GM12878 (cell line): ENCODE measurements at regions not wholly inside any gene's neighbourhood (a gene's known extent, or its start where the extent isn't known, plus 50 kb on each side); places are given as distances from the start of the nearest gene placed in this dataset.
"Not testable (repeated sequence)": the region's sequence is repeated elsewhere in the genome, so short reads cannot be mapped to it uniquely, and the experiment has no call there.

Source experiments
- ATAC-seq: fragments of 200-7000 bp; cut with Tn5 transposase; 3 replicates; pipeline ENCODE4 v1.9.1; 2020; ENCODE audit warnings: mild to moderate bottlenecking, moderate library complexity
- BruUV-seq: library from RNA; stranded (reverse); fragments of 400-500 nt; replicated peaks from 2 replicates; lab custom pipeline; 2021; lab: Mats Ljungman, UMichigan
- CTCF ChIA-PET: fragments of 300-600 bp; sonication (Branson Sonifier 250); formaldehyde crosslinking; extraction: SDS; loops from one replicate; lab custom pipeline; 2021; ENCODE audit warnings: inconsistent platforms; lab: Yijun Ruan, JAX
- POLR2A ChIA-PET: fragments of 350-600 bp; formaldehyde crosslinking; extraction: SDS; loops from one replicate; lab custom pipeline; 2021; ENCODE audit warnings: inconsistent platforms; lab: Charles Lee
- RAD21 ChIA-PET: fragments of 300-600 bp; sonication (Branson Sonifier 250); formaldehyde crosslinking; loops from one replicate; lab custom pipeline; 2023; ENCODE audit warnings: antibody characterized with exemption; ENCODE audit not compliant: unreplicated experiment; lab: Charles Lee
- SMC1A ChIA-PET: fragments of 300-600 bp; sonication (Branson Sonifier 250); formaldehyde crosslinking; loops from one replicate; lab custom pipeline; 2023; ENCODE audit not compliant: unreplicated experiment, uncharacterized antibody; lab: Charles Lee
- DNase-seq: peaks from one replicate; pipeline ENCODE4 v3.0.0-alpha.2; 2011; ENCODE audit warnings: low read depth, low spot score
- FAIRE-seq: peaks from 3 replicates; lab custom pipeline; 2011; peaks lifted over from hg19 to GRCh38; lab: Jason Lieb, UNC
- H2AFZ ChIP-seq: 2 replicates; pipeline ENCODE4 v1.6.0; 2011; ENCODE audit warnings: low read depth, low read length, control low read depth; ENCODE audit not compliant: control insufficient read depth
- H3K27ac ChIP-seq: 2 replicates; pipeline ENCODE4 v1.5.1; 2011; ENCODE audit warnings: control low read depth; ENCODE audit not compliant: control insufficient read depth, insufficient read depth
- H3K27me3 ChIP-seq, 2 experiments: replicated peaks in 1 of 2; 2 replicates each; pipeline versions ENCODE4 v1.6.0 to v1.6.1; 2011; ENCODE audit warnings: low read length in 1 of 2; ENCODE audit not compliant: control insufficient read depth in 2 of 2, insufficient read depth in 2 of 2
- H3K36me3 ChIP-seq, 2 experiments: 2 replicates each; pipeline ENCODE4 v1.5.1; 2011; ENCODE audit warnings: low read length in 1 of 2; ENCODE audit not compliant: control insufficient read depth in 2 of 2, insufficient read depth in 2 of 2
- H3K4me1 ChIP-seq: 2 replicates; pipeline ENCODE4 v1.6.1; 2011; ENCODE audit warnings: mild to moderate bottlenecking, low read length, moderate library complexity, mixed read lengths; ENCODE audit not compliant: control insufficient read depth, insufficient read depth
- H3K4me2 ChIP-seq: 2 replicates; pipeline ENCODE4 v1.6.0; 2011; ENCODE audit warnings: control low read depth; ENCODE audit not compliant: control insufficient read depth, insufficient read depth
- H3K4me3 ChIP-seq: fragments of 200-600 bp; sonication (generic); 2 replicates; pipeline ENCODE4 v1.5.1; 2016
- H3K79me2 ChIP-seq: 2 replicates; pipeline ENCODE4 v1.6.0; 2011; ENCODE audit warnings: low read length; ENCODE audit not compliant: control insufficient read depth, insufficient read depth
- H3K9ac ChIP-seq: 2 replicates; pipeline ENCODE4 v1.8.0; 2011; ENCODE audit warnings: low read length, control low read depth, mixed read lengths; ENCODE audit not compliant: control insufficient read depth, insufficient read depth
- H3K9me3 ChIP-seq: replicated peaks from 3 replicates; pipeline ENCODE4 v1.5.1; 2011; ENCODE audit warnings: mild to moderate bottlenecking, low read length; ENCODE audit not compliant: control insufficient read depth, insufficient read depth
- H4K20me1 ChIP-seq: 2 replicates; pipeline ENCODE4 v1.6.0; 2011; ENCODE audit not compliant: control insufficient read depth, insufficient read depth
- WGBS: methylation state at CpG from one replicate; pipeline ENCODE4 v1.1.6; 2016; ENCODE audit warnings: low lambda C conversion rate; ENCODE audit not compliant: insufficient replicate concordance, insufficient coverage; ENCODE audit errors: missing lambda C conversion rate; 5-methylcytosine and 5-hydroxymethylcytosine counted together
- in situ Hi-C: fragments of 300-500 bp; cut with MboI; formaldehyde crosslinking; loops from 9 replicates; pipeline ENCODE4 v1.14.3; 2018; ENCODE audit warnings: mixed read lengths
- intact Hi-C: fragments of 100-400 bp; cut with micrococcal nuclease; formaldehyde crosslinking; loops from one replicate; pipeline ENCODE4 v1.14.2; 2022; ENCODE audit not compliant: unreplicated experiment

- H3K4me1 ChIP-seq, BruUV-seq, intact Hi-C loops, H2AFZ ChIP-seq, H3K36me3 ChIP-seq, RAD21 ChIA-PET, H3K9ac ChIP-seq, FAIRE-seq, POLR2A ChIA-PET, in situ Hi-C loops, H3K27ac ChIP-seq, H3K27me3 ChIP-seq, ATAC-seq, CTCF ChIA-PET, H3K9me3 ChIP-seq, H3K4me3 ChIP-seq, H3K4me2 ChIP-seq, H3K79me2 ChIP-seq, DNase-seq, H4K20me1 ChIP-seq, SMC1A ChIA-PET: not testable (repeated sequence)
- WGBS, result no CpG with 5 or more reads among the region's 2 CpGs
Measured at GRCh38 chr21:7752611-7753010, 2768.8 kb upstream of the TPTE start.

GRCh38 chr21:7753380-7753877 lies 2768.0 kb upstream of the TPTE start:
- DNase-seq, H3K4me3 ChIP-seq, SMC1A ChIA-PET, RAD21 ChIA-PET, H3K9me3 ChIP-seq, H3K79me2 ChIP-seq, H4K20me1 ChIP-seq, H3K4me1 ChIP-seq, H3K27ac ChIP-seq, CTCF ChIA-PET, in situ Hi-C loops, H3K4me2 ChIP-seq, FAIRE-seq, BruUV-seq, H3K36me3 ChIP-seq, intact Hi-C loops, POLR2A ChIA-PET, H2AFZ ChIP-seq, H3K9ac ChIP-seq, H3K27me3 ChIP-seq: not testable (repeated sequence)
- peak; percentile 98 for ATAC-seq
- 0% methylated on average over 3 of the region's 11 CpGs for WGBS

GRCh38 chr21:7769985-7770384 lies 2751.4 kb upstream of the TPTE start:
- WGBS, result no CpG with 5 or more reads among the region's 5 CpGs
- intact Hi-C loops, H2AFZ ChIP-seq, H3K9me3 ChIP-seq, H3K36me3 ChIP-seq, RAD21 ChIA-PET, CTCF ChIA-PET, SMC1A ChIA-PET, ATAC-seq, H3K27ac ChIP-seq, H3K4me3 ChIP-seq, H4K20me1 ChIP-seq, BruUV-seq, POLR2A ChIA-PET, H3K9ac ChIP-seq, DNase-seq, H3K4me2 ChIP-seq, H3K27me3 ChIP-seq, H3K79me2 ChIP-seq, in situ Hi-C loops, H3K4me1 ChIP-seq, FAIRE-seq: not testable (repeated sequence)

- FAIRE-seq, result not testable (repeated sequence)
Measured at GRCh38 chr21:7774219-7774618, 2747.2 kb upstream of the TPTE start.

More at GRCh38 chr21:7774219-7774618, 2747.2 kb upstream of the TPTE start:
- ATAC-seq, H3K79me2 ChIP-seq, H3K27me3 ChIP-seq, CTCF ChIA-PET, H4K20me1 ChIP-seq, H3K4me1 ChIP-seq, H3K4me3 ChIP-seq, H3K36me3 ChIP-seq, DNase-seq, H3K4me2 ChIP-seq, in situ Hi-C loops, POLR2A ChIA-PET, BruUV-seq, RAD21 ChIA-PET, H3K9me3 ChIP-seq, intact Hi-C loops, H2AFZ ChIP-seq, SMC1A ChIA-PET, H3K27ac ChIP-seq, H3K9ac ChIP-seq: not testable (repeated sequence)
- WGBS, result no CpG with 5 or more reads among the region's 5 CpGs
